22Rv1 (cell line): ENCODE measurements at regions not wholly inside any gene's neighbourhood (a gene's known extent, or its start where the extent isn't known, plus 50 kb on each side); places are given as distances from the start of the nearest gene placed in this dataset.

ENCODE experiments used
- ZFX ChIP-seq: fragments of 450-650 bp; IDR thresholded peaks from 2 replicates; pipeline ENCODE4 v1.6.1; 2017; ENCODE audit warnings: antibody characterized with exemption, borderline replicate concordance
- TF ChIP-seq, protein P1 (sequence below): fragments of 450-650 bp; IDR thresholded peaks from 2 replicates; pipeline ENCODE4 v1.5.1; 2017; ENCODE audit warnings: mild to moderate bottlenecking

GRCh38 chr12:17079251-17079909, 473.4 kb upstream of the LMO3 start:
- TF ChIP-seq, protein P1, sequence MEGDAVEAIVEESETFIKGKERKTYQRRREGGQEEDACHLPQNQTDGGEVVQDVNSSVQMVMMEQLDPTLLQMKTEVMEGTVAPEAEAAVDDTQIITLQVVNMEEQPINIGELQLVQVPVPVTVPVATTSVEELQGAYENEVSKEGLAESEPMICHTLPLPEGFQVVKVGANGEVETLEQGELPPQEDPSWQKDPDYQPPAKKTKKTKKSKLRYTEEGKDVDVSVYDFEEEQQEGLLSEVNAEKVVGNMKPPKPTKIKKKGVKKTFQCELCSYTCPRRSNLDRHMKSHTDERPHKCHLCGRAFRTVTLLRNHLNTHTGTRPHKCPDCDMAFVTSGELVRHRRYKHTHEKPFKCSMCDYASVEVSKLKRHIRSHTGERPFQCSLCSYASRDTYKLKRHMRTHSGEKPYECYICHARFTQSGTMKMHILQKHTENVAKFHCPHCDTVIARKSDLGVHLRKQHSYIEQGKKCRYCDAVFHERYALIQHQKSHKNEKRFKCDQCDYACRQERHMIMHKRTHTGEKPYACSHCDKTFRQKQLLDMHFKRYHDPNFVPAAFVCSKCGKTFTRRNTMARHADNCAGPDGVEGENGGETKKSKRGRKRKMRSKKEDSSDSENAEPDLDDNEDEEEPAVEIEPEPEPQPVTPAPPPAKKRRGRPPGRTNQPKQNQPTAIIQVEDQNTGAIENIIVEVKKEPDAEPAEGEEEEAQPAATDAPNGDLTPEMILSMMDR = peak; percentile 53
- no peak for TF ChIP-seq ZFX
